VCaP (cell line): ENCODE measurements at regions not wholly inside any gene's neighbourhood (a gene's known extent, or its start where the extent isn't known, plus 50 kb on each side); places are given as distances from the start of the nearest gene placed in this dataset.

ENCODE experiments used
- H3K27ac ChIP-seq: fragments of 450-650 bp; 2 replicates; pipeline ENCODE4 v1.5.1; 2017
- TF ChIP-seq, protein P1 (sequence below): fragments of 450-650 bp; conservative IDR thresholded peaks from 2 replicates; pipeline ENCODE4 v1.5.1; 2017; ENCODE audit warnings: mild to moderate bottlenecking, moderate library complexity

DNA sequence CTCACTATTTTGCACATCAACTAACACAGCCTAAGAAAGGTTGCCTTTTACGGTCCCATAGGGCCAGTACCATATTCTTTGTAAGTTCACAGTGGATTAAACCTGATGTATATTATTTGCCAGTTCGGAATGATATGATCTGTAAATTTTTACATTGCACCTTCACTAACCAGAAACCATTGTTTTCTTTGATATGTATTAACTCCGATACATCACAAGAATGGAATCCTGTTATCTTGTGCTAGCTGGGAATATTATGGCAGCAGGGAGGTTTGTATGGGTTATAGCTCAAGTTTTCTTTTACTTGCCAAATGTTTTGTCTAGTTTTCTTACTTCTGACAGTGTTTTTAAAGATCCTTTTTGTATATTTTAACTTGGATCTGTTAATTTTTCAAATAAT, 51.4 kb upstream of the S1PR1 start:
- no peak overlapping the region for H3K27ac ChIP-seq
- TF ChIP-seq, protein P1, sequence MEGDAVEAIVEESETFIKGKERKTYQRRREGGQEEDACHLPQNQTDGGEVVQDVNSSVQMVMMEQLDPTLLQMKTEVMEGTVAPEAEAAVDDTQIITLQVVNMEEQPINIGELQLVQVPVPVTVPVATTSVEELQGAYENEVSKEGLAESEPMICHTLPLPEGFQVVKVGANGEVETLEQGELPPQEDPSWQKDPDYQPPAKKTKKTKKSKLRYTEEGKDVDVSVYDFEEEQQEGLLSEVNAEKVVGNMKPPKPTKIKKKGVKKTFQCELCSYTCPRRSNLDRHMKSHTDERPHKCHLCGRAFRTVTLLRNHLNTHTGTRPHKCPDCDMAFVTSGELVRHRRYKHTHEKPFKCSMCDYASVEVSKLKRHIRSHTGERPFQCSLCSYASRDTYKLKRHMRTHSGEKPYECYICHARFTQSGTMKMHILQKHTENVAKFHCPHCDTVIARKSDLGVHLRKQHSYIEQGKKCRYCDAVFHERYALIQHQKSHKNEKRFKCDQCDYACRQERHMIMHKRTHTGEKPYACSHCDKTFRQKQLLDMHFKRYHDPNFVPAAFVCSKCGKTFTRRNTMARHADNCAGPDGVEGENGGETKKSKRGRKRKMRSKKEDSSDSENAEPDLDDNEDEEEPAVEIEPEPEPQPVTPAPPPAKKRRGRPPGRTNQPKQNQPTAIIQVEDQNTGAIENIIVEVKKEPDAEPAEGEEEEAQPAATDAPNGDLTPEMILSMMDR: no peak

DNA sequence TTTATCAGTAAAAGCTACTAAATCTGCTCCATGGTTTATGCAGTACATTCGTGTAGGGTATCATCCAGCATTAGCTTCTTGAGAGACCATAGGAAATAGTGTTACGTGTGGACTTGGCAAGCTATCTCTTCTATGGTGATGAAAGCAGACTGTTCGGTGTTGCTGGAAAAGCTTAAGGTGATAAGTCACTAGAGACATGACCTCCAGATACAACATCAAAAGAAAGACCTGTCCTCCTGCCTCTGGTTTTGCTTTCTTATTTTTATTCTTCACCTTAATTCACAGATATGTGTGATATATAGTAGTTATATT, 53.5 kb upstream of the S1PR1 start:
- no peak overlapping the region for H3K27ac ChIP-seq
- TF ChIP-seq, protein P1: no peak

DNA sequence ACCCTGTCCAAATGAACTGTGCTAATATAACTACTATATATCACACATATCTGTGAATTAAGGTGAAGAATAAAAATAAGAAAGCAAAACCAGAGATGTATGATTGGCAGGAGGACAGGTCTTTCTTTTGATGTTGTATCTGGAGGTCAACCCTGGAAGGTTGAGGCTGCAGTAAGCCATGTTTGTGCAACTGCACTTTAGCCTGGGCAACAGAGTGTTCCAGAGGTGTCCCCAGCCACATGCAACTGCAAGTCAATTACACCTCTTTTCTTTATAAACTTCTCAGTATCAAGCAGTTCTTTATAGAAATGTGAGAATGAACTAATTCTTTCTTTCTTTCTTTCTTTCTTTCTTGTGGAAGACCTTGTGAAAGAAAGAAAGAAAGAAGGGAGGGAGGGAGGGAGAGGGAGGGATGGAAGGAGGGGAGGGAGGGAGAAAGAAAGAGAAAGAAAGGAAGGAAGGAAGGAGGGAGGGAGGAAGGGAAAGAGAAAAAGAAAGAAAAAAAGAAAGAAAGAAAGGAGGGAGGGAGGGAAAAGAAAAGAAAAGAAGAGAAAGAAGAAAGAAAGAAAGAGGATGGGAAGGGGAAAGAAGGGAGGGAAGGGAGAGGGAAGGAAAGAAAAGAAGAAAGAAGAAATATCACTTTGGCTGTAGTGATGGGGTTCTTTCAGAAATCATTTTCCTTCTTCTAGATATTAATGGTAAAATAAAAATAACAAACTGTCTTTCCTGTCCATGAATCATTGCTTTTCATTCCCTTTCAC, 54.0 kb upstream of the S1PR1 start:
- TF ChIP-seq, protein P1: no peak

DNA sequence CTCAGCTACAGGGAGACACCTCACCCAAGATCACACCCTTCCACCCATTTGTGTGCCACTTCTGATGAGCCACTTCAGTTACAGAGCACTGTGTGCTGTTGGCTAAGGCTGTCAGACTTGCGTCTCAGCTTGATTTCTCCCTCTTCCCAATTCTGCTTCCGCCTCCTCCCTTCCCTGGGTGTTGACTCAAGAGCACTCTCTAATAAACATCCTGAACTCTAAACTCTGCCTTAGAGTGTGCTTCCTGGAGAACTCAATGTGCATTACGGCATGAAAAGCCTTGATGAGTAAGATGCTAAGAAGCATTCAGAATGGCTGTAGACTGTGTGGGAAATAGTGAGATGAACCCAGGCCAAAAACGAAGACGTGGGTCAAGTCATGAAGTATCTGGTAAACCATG, 54.9 kb upstream of the S1PR1 start:
- no peak overlapping the region for H3K27ac ChIP-seq
- TF ChIP-seq, protein P1: no peak

More for the DNA sequence above, 54.0 kb upstream of the S1PR1 start:
- no peak overlapping the region for H3K27ac ChIP-seq

DNA sequence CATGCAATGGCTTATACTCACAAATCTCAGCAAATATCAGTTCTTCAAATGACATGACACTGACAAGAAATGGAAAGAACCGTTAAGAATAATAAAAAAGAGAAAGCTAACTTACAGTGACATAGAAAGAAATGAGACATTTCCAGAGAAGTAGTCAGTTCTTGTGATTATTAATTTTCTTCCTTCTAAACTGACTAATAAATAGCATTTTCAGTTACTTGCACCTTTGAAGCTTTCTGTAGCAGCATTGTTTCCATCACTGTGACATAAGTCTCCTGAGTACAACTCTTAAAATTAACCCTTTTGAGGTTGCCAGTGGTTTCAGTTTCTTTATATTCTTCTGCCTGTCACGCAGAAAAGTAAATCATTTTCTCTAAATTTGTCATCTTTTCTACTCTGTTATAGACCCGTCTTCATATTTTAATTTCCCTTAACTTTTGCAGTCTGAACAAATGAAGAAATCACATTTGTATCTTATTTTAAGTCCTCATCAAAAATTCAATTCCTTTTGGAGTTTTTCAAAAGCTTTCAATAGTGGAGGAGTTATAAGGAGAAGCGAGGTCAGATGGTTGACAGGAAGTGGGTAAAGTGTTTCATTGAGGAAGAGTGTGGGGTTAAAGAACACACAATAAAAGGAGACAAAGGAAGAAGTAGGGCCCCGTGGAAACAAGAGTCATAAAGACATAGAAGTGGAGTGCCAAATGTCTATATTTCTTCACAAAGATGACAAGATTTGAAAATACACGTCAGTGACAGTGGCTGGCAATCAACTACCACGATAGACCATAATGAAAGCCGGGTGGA, 57.9 kb upstream of the S1PR1 start:
- no peak overlapping the region for H3K27ac ChIP-seq
- TF ChIP-seq, protein P1: no peak

DNA sequence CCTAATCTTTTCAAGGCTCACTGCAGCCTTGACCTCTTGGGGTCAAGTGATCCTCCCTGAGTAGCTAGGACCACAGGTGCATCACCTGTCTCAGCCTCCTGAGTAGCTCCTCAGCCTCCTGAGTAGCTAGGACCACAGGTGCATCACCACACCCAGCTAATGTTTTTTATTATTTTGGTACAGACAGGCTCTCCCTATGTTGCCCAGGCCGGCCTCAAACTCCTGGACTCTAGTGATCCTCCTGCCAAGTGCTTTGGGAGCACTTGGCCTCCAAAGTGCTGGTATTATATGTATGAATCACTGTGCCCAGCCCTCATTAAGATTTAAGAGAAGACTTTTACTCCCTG, 58.5 kb upstream of the S1PR1 start:
- no peak overlapping the region for H3K27ac ChIP-seq

DNA sequence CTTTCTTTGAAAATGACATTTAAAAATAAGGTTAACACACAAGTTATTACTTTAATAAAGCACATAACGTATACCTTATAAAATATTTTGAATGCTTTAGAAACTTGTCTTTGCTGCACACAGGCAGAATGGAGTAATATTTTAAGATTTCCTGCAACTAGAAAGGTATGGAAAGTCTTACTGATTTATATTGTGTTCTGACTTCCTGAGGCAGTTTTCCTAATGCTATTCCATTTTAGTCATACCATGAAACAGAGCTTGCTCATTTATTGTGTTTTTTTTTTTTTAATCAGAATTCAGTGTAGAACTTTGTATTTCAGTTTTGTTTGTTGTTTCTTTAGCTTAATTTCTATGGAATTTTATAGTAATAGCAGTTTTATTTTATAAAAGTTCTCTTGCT, 60.9 kb upstream of the S1PR1 start:
- TF ChIP-seq, protein P1: no peak
- no peak overlapping the region for H3K27ac ChIP-seq

More for the DNA sequence above, 58.5 kb upstream of the S1PR1 start:
- TF ChIP-seq, protein P1: no peak
